HG03354 (cell line): ENCODE measurements at regions not wholly inside any gene's neighbourhood (a gene's known extent, or its start where the extent isn't known, plus 50 kb on each side); places are given as distances from the start of the nearest gene placed in this dataset.
"Not testable (repeated sequence)": the region's sequence is repeated elsewhere in the genome, so short reads cannot be mapped to it uniquely, and the experiment has no call there.

Experiments
- ATAC-seq: cut with Tn5 transposase; IDR thresholded peaks from one replicate; pipeline ENCODE4 v1.9.1; 2021; ENCODE audit warnings: mild to moderate bottlenecking; ENCODE audit not compliant: unreplicated experiment, poor library complexity, severe bottlenecking

DNA sequence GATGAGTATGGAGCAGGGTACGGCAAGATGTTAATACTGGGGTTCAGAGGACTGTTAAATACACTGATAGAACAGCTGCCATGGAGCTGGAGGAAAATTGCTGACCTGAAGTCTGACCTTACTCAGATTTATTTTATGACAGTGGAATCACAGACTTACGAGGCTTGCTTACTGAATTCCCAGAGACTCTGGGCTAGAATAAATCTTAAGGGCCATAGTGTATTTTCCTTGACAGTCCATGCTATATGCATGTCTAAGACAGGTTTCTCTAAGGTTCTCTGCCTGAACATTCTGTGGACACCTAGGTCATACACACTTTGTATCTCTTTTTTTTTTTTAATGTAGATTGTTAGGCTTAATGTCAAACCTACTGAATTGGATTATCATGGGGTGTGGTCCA is 633.2 kb upstream of the ACTRT1 start:
- ATAC-seq, result no peak

DNA sequence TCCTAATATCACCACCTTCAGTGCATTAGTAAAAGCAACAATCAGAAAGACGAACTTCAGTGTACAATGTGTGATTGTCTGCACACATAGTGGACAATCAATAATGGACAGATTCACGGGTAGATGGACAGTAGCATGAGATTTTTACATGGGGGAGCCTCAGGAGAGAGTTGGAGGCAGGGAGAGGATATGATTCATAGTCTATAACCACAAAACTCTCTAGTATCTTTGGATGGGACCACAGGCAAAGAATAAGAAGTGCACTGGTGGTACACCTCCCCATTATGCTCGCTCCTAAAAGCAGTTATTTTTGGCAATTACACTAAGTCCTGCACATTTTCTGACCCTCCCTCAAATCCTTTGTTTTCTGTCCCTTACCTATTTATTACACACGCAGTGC is 624.4 kb upstream of the ACTRT1 start:
- no peak for ATAC-seq

DNA sequence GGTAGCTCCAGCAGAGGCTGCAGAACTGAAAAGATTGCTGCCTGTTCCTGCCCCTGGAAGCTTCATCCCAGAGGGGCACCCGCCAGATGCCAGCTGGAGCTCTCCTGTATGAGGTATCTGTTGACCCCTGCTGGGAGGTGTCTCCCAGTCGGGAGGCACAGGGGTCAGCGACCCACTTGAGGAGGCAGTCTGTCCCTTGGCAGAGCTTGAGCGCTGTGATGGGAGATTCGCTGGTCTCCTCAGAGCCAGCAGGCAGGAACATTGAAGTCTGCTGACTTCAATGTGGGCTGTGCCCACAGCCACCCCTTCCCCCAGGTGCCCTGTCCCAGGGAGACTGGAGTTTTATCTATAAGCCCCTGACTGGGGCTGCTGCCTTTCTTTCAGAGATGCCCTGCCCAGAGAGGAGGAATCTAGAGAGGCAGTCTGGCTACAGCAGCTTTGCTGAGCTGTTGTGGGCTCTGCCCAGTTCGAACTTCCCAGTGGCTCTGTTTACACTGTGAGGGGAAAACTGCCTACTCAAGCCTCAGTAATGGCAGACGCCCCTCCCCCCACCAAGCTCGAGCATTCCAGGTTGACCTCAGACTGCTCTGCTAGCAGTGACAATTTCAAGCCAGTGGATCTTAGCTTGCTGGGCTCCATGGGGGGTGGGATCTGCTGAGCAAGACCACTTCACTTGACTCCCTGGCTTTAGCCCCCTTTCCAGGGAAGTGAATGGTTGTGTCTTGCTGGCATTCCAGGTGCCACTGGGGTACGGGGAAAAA is 622.3 kb upstream of the ACTRT1 start:
- not testable (repeated sequence) for ATAC-seq

- no peak for ATAC-seq
Observed at GRCh38 chrX:128664211-128664610, 612.0 kb upstream of the ACTRT1 start.

DNA sequence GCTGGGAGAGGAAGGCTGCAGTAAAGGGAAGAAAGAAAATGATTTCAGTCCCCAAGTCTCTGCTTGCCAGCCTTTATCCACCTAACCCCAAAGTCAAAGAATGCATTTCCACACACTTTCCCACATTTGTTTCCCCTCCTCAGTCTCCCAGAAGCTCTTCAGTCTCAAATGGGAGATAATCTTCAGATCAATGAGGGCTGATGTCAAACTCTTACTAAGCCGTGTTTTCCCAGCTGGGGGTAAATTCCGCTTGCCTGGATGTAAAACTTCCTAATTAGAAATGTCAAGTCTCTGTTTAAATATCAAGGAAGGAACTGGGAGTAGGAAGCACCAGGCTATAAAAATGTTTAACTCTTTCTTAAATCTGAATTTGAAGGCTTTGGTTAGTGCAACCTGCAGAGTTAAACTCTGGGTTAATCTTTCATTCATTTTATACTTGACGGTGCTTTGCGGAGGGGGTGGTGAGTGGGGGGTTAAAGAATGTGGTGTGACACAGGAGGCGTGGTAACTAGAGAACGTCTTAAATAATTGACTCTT is 601.4 kb upstream of the ACTRT1 start:
- no peak for ATAC-seq

- ATAC-seq, result no peak
Observed at GRCh38 chrX:128650326-128650725, 598.1 kb upstream of the ACTRT1 start.

- no peak for ATAC-seq
Observed at GRCh38 chrX:128634754-128635153, 582.6 kb upstream of the ACTRT1 start.

GRCh38 chrX:128623361-128623760 is 571.2 kb upstream of the ACTRT1 start:
- no peak for ATAC-seq

GRCh38 chrX:128622296-128622695 is 570.1 kb upstream of the ACTRT1 start:
- ATAC-seq, result no peak

GRCh38 chrX:128619490-128619889 is 567.3 kb upstream of the ACTRT1 start:
- no peak for ATAC-seq

DNA sequence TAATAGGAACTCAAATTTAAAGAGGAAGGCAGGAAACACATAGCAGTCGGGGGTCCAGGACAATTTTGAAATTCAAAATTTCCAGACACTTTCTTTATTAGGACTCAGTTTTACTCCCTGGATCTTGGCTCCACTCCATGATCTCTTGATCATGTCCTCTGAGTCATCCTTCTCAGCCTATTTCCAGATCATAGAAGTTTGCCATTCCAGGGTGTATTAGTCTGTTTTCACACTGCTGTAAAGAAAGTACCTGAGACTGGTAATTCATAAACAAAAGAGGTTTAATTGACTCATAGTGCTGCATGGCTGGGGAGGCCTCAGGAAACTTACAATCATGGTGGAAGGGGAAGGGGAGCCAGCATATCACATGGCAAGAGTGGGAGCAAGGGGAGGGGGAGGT is 564.7 kb upstream of the ACTRT1 start:
- no peak for ATAC-seq

DNA sequence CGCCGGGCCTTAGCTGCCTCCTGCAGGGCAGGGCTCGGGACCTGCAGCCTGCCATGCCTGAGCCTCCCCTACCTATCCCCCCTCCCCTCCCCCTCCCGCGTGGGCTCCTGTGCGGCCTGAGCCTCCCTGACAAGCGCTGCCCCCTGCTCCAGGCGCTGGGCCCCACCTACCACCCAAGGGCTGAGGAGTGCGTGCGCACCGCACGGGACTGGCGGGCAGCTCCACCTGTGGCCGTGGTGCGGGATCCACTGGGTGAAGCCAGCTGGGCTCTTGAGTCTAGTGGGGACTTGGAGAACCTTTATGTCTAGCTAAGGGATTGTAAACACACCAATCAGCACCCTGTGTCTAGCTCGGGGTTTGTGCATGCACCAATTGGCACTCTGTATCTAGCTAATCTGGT is 554.6 kb upstream of the ACTRT1 start:
- ATAC-seq, result not testable (repeated sequence)

GRCh38 chrX:128606357-128606756 is 554.2 kb upstream of the ACTRT1 start:
- not testable (repeated sequence) for ATAC-seq

DNA sequence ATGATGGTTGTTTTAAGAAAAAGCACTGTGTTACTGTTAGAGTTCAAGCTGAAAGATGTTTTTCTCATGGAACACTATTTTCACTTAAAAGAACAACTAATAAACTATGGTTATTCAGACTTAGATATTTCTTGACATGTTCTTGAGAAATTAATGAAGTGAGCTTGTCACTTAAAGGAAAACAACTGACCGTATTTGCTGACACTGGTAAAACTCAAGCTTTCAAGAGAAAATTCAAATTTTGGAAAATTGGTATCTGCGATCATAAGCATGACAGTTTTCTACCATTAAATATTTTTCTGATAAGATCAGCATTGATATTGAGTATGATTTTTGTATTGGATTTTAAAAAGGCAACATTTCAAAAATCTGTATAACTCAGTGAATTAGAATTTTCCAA is 549.5 kb upstream of the ACTRT1 start:
- no peak for ATAC-seq

DNA sequence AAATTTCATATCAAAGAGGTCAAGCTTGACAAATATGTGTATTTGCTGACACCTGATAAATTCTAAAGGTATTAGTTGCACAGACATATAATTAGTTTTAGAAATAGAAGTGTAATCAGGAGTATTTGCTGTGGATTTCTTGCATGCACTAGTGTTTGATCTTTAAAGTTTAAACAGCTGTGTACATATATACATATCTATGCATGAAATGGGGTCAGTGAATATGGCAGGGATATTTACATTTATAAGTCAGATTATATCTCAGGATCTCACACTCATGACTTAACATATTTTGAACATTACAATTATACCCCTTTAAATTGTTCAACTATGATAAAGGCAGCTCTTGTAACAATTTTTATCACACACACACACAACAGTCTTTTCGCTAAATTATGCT is 547.4 kb upstream of the ACTRT1 start:
- no peak for ATAC-seq

DNA sequence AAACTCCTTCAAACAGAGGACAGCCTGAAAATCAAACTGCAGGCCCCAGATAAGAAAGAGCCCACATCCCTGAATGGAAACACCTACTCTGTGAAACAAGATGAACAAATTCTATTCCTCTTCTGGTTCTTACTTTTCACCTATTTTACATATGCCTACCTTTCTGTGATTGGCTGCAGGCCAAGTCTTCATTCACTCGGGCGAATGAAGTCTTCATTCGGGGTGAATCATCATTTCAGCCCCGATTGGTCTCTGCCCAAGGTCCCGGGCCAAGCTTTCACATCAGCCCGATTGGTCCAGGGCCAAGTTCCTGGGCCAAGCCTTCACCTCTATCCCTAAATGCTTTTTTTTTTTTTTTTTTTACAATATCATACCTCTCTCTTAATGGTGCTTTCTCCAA is 529.8 kb upstream of the ACTRT1 start:
- ATAC-seq, result no peak

GRCh38 chrX:128581615-128582014 is 529.4 kb upstream of the ACTRT1 start:
- ATAC-seq, result no peak

DNA sequence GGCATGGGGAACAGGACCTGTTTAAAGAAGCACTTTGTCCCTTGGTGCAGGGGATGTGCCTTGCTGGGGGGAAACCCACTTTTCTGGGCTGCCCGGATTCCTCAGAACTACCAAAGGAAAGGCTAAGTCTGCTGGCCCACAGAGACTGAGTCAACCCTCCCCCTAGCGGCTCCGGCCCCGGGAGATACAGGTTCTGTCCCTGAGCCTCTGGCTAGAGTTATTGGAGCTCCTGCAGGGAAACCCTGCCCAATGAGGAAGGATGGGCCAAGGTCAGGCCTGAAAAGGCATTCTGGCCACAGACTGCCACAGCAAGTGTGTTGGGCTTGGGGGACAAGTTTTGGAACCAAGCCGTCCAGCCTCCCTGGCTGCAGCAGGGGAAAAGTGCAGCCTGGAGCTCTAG is 490.9 kb upstream of the ACTRT1 start:
- no peak for ATAC-seq

- ATAC-seq, result peak; percentile 66
Observed at GRCh38 chrX:128518508-128518907, 466.3 kb upstream of the ACTRT1 start.

- ATAC-seq, result no peak
Observed at GRCh38 chrX:128517691-128518090, 465.5 kb upstream of the ACTRT1 start.

DNA sequence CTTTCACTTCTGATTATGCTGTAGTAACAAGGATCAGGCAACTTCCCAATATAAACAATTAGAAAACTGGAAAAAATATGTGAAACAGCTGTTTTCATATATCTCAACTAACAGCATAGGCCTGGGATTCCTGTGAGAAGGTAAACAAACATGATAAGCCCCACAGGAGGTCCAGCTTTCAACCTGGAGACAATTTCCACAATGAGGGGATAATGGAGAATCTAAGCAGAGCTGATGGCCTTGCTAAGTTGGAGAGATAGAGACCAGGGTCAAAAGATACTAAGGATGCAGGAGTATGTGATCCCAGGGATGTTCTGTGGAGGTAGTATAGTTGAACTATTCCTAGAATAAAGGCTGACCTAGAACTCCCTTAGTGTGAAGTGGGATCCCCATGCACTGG is 452.3 kb upstream of the ACTRT1 start:
- ATAC-seq, result no peak

DNA sequence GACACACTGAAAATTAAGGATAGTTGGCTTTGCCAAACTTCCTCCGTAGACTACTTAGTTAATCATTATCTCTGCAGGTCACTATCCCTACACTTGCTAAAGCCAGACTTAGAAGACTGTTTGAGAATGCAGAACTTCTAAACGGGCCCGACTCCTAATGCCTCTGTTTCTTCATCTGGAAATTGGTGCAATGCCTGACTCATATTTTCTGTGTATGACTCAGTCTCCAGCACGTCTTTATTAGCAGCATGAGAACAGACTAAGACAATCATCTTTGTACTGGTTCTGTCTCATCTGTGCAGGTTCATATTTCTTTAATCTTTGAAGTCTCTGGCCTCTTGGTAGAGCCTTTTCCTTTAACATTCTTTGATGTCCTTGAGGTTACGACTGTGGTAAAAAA is 411.9 kb upstream of the ACTRT1 start:
- no peak for ATAC-seq
